Non-pigmented ciliary epithelial cell (primary cell): ENCODE measurements at regions not wholly inside any gene's neighbourhood (a gene's known extent, or its start where the extent isn't known, plus 50 kb on each side); places are given as distances from the start of the nearest gene placed in this dataset.
"Not testable (repeated sequence)": the region's sequence is repeated elsewhere in the genome, so short reads cannot be mapped to it uniquely, and the experiment has no call there.

ENCODE experiments used
- DNase-seq: peaks from one replicate; pipeline ENCODE4 v3.0.0-alpha.2; 2010; ENCODE audit warnings: low read depth

DNA sequence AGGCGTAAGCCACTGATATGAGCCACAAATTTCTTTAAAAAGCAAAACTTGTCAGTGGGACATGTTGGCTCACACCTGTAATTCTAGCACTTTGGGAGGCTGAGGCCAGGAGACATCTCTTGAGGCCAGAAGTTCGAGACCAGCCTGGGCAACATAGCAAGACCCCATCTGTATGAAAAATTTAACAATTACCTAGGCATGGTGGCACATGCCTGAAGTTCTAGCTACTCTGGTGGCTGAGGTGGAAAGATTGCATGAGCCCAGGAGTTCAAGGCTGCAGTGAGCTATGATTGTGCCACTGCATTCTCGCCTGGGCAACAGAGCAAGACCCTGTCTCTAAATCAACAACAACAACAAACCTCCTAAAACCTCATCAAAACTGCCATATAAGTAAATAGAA is 147.6 kb upstream of the BARHL2 start:
- DNase-seq: no peak

DNA sequence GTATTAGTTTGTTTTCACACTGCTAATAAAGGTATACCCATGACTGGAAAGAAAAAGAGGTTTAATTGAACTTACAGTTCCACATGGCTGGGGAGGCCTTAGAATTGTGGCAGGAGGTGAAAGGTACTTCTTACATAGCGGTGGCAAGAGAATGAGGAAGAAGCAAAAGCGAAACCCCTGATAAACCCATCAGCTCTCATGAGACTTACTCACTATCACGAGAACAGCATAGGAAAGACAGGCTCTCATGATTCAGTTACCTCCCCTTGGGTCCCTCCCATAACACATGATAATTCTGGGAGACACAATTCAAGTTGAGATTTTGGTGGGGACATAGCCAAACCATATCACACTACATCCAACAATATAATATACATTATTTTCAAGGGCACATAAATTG is 145.7 kb upstream of the BARHL2 start:
- DNase-seq: no peak

DNA sequence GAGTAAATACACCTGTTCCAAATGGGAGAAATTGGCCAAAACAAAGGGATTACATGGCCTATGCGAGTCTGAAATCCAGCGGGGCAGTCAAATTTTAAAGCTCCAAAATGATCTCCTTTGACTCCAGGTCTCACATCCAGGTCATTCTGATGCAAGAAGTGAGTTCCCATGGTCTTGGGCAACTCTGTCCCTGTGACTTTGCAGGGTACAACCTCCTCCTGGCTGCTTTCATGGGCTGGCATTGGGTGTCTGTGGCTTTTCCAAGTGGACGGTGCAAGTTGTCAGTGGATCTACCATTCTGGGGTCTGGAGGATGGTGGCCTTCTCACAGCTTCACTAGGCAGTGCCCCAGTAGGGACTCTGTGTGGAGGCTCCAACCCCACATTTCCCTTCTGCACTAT is 144.3 kb upstream of the BARHL2 start:
- DNase-seq: not testable (repeated sequence)

DNA sequence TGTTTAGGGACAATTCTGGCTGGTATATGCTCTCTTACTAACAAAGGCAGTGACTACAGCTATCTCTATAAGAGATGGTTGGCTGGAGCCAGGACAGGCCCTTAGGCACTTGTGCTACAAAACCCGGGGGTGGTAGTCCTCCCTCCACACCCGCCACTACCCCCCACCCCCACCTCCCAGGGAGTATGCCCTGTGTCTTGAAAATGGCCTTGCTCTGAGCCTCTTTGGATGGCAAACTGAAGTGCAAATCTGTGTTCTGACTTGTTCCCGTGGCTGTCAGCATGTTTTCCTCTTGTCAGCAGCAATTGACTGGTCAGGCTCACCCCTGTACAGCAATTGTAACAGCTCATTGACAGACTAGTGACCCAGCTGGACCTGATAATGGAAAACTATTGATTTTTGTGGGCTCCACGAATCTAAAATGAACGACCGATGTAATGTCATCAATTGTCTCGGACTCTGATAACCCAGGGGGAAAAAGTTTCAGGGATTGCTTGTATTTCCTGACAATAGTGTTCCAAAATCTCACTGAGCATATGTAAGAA is 139.4 kb upstream of the BARHL2 start:
- DNase-seq: no peak

DNA sequence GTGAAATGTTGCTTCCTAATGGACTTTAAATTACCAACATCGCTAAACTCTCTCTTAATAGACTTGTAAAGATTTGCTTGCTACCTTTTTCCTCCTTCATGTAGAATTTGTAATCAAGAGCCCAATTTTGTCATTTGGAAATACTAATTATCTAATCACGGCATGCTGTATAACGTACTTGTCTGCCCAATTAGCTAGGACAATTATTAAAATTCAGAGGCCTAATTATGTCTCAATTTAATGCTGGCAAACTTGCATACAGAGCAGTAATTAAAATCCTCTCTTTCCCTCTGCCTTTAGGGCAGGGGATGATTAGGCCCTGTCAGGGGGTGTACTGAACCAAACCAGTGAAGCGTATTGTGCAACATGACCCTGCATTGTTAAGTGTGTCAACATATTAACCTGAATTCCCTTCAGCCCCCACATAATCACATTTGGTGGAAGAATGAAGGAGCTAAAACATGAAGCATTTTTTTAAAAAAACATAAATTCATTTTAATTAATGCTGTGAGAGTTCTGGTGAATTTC is 137.4 kb upstream of the BARHL2 start:
- DNase-seq: no peak

DNA sequence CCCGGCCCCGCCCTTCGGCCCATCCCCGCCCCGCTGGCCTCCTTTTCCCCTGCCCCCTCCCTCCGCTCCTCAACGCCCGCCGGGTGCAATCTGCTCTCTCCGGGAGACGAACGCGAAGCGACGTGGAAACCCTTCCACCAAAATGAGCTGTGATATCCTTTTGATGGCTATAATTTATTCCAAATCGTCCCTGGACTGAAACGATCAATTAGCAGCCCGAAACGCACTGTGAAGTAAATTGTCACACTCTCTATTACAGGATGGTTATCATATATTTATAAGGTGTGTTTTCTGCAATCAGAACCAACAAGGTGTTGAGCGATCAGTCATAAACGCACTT is 134.6 kb upstream of the BARHL2 start:
- no peak for DNase-seq

DNA sequence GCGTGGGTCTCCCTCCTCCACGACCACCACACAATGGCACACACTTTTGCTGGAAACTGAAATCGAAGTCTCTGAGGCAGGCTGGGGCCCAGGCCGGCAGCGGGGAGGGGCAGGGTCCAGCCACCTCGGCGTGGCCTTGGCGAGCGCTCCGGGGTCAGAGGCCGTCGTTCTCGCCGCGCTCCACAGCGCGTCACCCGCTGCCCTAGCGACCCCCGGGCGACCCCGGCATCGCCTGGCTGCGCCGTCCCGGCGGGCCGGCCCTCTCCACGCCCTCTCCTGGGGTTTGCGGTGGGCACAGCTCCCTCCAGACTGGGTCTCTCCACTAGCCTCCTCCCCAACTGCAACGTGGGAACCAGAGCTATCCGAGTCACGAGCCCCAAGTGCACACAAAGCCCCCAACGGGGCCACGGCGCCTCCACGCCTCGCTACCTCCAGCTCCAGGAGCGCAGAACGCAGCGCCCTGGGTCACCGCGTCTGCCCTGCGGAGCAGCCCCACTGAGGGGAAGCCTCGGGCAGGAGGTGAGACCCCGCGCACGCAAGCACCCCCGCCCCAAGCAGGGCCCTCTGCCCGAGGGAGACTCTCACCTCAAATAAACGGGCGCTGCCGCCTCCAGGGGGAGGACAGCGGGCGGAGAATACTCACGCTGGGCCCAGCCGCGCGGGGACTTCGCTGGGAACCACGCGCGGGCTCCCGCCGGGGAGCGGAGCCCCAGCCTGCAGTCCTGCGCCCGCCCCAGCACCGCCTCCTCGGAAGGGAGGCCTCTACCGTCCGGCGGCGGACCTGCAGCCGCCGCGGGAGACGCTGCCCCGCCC is 134.0 kb upstream of the BARHL2 start:
- DNase-seq: peak; percentile 8

DNA sequence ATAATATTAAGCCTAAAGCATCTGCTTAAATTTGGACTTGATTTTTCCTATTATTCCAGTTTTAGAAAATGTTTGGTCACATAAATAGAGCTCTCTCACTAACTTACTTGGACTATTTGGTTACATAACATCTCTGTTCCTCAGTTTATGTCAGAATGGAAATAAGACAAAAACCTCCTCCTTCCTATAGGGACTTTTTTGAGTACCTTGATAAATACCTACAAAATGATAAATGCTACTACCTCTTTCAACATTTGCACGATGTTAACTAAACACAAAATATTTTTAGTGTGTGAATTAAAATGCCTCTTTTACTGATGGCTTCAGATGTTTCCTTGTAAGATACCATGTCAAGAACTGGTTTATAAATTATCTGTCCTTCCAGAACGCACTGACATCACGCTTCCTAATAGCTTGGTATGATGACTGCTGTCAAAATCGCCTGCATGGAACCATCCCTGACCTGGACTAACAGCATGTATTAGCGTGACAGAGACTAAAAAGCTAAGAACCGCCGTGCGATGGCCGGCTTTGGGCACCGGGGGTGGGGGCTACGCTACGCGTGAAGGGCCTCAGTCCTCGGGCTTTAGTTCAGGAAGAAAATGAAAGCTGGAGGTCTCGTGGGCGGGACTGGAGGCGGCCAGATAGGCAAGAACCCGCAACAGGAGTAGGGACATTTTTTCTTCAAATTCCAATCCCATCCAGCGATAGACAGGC is 133.2 kb upstream of the BARHL2 start:
- no peak for DNase-seq

DNA sequence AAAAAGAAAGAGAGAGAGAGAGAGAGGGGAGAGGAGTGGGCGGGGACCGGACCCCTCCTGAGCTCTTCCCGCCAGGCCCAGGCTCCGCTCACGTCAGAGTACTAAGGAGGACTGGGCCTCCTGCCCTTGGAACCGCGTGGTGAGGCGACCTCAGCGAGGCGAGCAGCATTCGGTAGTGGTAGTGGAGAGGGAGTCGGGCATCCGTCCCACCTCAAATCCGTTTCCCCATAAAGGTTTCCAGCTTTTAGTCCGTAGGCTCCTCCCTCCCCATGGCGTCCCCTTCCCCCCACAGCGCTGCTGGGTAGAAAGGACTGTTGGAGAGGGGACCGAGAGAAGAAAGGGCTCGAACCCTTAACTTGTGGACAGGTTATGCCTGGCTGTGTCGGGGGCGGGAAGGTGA is 124.4 kb upstream of the BARHL2 start:
- no peak for DNase-seq

DNA sequence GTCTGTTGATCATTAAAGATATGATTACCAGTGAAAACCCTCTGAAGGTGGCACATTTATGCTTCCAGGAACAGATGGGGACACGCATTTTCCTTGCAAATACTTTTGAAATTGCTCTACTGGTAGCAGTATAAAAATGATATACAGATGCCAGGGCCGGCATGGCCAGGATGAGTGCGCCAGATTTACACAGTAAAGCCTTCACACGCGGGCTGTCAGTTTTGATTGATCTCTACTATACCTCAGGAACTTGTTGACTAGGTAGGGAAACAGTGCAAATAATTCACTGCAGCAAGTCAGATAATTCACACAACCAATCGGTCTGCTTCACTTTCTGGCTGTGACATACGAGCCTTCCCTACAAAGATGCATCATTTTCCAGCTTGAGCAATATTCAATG is 123.2 kb upstream of the BARHL2 start:
- DNase-seq: no peak

DNA sequence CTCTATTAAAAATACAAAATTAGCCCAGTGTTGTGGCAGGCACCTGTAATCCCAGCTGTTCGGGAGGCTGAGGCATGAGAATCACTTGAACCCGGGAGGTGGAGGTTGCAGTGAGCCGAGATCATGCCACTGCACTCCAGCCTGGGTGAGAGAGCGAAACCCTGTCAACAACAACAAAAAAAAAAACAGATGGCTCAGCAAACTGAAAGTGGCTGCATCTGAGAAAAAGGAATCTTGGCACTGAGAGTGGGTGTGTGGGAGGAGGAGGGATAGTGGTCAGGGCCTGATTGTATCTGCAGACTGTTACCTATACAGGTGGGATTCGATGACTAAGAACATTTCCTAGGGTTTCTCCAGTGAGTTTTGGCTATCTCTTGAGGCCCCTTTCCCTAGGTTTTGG is 122.2 kb upstream of the BARHL2 start:
- no peak for DNase-seq

DNA sequence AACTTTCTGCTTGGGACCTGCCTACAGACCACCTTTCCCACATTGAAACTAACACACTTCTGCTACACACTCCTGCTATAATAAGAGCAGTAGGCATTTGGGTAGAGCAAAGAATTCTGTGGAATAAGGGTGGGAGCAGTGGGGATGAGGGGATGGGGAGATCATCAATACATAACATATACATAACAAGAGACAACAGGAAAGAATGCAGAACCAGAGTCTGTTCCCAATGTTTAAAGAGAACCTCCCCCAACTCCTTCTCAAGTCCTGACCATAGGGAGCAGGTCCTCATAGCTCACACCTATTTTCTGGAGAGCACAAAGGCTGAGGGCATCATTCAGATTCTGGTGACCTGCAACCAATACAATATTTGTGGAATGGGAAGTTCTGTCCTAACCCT is 121.6 kb upstream of the BARHL2 start:
- DNase-seq: no peak

DNA sequence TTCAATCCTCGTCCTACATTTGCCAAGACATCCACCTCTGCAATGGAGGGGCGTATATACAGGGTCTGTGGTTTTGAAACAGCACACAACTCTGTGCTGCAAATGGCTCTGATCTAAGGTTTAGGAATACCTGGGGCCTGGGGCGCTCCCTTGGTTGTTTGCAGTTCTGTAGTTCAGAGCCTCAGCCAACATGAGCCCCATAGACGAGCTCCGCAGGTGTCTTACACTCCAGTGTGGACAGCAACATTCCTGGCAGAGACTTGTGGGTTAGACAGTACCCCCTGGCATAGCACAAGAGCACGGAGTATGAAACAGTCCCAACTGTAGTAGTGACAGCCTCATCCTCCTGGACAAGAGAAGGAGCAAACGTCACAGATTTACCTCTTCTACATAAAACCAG is 120.3 kb upstream of the BARHL2 start:
- DNase-seq: no peak

DNA sequence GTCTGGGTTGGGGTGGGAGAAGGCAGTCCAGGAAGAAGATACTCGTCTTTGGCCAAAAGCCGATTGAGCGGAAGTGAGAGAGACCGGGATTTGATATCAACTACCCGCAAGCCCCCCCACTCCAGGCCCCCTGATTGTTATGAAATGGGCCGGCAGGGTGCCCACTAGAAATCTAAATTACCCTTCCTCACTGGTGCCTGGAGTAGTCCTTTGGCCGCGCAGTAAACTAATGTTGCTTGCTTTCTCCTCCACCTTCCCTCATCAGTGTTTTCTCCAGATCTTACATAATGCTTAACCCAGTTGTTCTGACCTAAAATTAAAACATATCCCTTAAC is 119.2 kb upstream of the BARHL2 start:
- DNase-seq: no peak

DNA sequence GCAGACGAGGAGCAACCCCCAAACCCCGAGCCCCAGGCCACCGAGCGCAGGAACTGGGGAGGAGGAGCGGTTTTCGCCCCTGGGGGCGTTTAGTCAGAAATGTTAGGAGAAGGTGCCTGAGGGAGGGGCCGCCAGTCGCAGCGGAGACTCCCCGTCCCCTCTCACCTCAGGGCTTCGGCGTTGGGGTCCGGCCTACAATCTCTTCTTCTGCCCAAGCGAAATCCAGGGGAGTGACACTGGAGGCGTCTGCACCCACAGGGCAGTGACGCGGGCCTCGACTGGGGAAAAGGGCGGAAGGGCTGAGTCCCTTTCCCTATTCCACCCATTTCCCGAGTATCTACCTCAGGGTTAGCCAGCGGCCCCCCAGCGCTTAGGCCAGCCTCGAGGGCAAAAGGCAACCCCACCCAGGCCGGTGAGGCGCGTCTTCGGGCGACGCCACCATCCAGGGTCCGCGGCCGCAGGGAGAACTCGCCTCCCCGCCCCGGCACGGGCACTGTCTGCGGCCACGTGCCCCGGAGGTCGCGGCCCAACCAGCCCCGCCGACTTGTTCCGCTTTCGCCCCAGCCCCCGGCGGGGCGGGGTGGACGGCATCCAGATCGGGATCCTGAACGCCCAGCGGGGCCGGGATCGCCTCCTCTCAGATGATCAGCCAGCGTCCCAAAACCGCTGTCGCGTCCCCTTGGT is 118.7 kb upstream of the BARHL2 start:
- DNase-seq: no peak

DNA sequence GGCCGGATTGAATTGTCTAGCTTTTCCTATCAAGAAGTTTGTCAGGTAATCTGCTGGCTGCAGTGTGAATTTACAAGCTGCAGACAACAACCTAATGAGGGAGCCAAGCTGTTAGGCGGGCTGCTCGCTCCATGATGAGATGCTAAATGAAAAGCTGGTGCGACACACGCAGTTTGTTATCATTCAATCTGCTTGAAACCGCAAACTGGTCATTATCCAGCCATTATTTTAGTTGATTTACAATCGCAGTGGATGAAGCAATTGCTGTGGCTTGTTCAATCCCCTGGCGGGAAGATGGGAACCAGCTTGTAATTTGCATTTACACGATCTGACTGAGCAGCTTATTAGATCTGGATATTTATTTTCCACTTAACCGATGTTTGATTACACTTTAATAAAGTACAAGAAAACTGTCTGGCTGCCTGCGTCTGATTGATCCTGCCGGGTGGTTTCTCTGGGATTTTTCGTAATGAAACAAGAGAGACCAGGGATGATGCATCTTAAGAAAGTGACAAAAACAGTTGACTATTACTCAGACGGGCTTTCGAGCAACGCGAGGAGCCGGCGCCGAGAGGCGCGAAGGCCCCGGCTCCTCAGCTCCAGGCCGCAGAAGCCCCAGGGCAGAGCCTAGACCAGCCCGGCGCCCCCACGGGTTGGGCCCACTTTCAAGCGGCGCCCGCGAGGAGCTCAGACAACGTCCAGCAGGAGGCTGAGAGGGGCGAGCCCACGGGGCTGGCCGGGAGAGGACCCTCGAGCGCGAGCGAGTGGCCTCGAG is 118.0 kb upstream of the BARHL2 start:
- no peak for DNase-seq

DNA sequence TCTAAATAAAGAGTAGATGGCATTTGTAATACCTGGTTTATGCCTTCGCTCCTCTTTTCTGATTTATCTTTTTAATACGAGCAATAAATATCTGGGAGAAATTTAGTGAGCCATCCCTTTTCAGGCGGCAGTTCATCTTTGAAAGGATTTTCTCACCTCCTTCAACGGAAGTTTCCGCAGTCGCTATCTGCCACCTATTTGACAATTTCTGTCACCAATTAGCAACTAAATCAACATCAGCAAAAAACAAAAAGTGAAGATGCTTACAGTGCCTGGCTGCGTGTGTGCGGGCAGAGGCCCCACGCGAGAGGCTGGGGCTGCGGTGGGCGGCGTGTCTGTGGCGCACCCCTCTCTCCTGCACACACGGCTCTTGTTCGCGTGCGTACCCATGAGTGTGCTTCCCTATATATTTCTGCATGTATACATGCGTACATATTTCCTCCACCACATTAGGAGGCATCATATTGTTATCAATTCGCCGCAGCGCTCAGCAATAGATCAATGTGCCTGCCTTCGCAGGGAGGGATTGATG is 117.3 kb upstream of the BARHL2 start:
- no peak for DNase-seq

DNA sequence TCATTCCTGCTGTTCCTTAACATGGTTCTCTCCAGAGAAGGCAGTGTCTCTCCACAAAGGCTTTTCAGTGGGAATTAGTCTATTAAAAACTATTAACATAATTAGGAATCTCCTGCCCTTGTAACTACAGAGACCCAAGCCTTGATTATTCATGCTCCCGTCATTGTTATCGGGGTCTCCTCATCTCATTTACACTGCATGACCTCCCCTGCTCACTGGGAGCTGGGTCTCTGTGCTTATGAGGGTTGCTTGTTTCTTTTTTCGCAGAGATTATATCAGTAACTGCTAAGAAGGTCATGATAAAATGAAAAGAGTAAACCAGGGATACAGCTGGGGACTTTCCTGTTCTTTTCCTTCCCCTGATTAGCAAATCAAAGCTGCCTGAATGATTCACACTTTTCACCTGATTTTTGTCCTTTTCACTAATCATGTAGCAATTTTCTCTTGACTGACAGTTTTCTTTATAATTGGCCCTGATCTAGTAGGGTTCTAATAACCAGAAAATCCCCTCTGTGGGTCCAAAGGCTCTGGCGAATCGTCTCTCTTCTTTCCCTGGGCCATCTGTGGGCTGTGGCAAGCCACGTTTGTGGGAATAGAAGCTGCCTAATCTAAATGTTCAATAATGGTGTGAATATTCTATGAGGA is 116.5 kb upstream of the BARHL2 start:
- no peak for DNase-seq

DNA sequence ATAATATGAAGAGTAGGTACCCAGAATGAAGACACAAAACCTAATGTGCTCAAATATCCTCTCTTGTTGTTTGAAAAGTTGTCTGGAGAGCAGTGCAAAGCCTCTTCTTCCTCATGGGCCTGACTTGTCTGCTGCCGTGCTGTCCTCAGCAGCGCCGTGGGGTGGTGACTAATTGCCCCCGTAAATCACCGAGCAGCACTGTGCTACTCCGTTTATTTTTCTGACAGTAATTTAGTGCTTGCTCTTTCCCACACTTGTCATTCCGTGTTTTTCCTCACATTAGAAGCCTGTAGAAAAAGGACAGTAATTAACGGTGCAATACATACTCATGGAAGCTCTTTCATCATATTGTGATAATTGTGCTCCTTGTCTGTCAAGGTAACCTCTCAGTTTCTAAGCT is 114.8 kb upstream of the BARHL2 start:
- DNase-seq: no peak

DNA sequence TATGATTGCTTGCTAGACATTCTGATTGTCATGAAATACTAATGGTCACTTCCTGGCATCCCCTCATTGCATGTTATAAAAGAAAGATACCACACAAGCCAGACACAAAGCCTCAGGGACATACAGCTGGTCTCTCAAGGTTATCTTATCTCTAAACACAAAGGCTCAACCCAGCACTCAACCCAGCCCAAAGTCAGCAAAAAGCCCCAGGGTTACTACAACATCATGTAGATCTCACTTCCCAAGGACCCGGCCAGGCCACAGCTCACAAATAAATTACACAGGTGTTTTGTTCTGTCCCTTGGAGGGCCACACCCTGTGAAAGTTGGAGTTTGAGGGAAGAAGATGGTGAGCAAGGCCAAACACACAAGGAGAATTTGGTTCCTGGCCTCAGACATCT is 109.7 kb upstream of the BARHL2 start:
- DNase-seq: no peak

DNA sequence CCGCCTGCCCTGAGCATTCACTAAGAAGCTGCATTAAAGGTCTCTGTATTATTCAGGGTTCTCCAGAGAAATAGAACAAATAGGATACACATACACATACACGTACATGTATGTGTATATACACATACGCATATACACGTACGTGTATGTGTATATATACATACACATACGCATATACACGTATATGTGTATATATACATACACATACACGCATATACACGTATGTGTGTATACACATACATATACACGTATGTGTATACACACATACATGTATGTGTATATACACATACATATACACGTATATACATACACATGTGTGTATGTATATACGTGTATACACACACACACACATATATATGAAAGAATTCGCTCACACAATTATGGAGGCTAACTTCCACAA is 108.9 kb upstream of the BARHL2 start:
- DNase-seq: no peak
